GM19025 (cell line): ENCODE measurements at regions not wholly inside any gene's neighbourhood (a gene's known extent, or its start where the extent isn't known, plus 50 kb on each side); places are given as distances from the start of the nearest gene placed in this dataset.

Source experiments
- ATAC-seq: cut with Tn5 transposase; IDR thresholded peaks from one replicate; pipeline ENCODE4 v1.9.1; 2021; ENCODE audit warnings: mild to moderate bottlenecking, low read depth, moderate library complexity; ENCODE audit not compliant: unreplicated experiment

- ATAC-seq: no peak
These were observed 396.5 kb upstream of the TSHZ3 start for GRCh38 chr19:31745731-31746130.

GRCh38 chr19:31749231-31749630 lies 400.0 kb upstream of the TSHZ3 start:
- no peak for ATAC-seq

- no peak for ATAC-seq
These were observed 410.1 kb upstream of the TSHZ3 start for GRCh38 chr19:31759359-31759758.

GRCh38 chr19:31761281-31761913 lies 412.2 kb upstream of the TSHZ3 start:
- ATAC-seq: no peak

- no peak for ATAC-seq
These were observed 421.0 kb upstream of the TSHZ3 start for GRCh38 chr19:31770223-31770622.

GRCh38 chr19:31772915-31773314 lies 423.7 kb upstream of the TSHZ3 start:
- no peak for ATAC-seq

- ATAC-seq: no peak
These were observed 432.3 kb upstream of the TSHZ3 start for GRCh38 chr19:31781542-31781941.

GRCh38 chr19:31783592-31783991 lies 434.4 kb upstream of the TSHZ3 start:
- ATAC-seq: no peak

GRCh38 chr19:31784671-31785101 lies 435.4 kb upstream of the TSHZ3 start:
- ATAC-seq: no peak

GRCh38 chr19:31801611-31802010 lies 452.4 kb upstream of the TSHZ3 start:
- ATAC-seq: no peak

GRCh38 chr19:31803835-31804446 lies 454.7 kb upstream of the TSHZ3 start:
- no peak for ATAC-seq

- no peak for ATAC-seq
These were observed 455.4 kb upstream of the TSHZ3 start for GRCh38 chr19:31804668-31805067.

- no peak for ATAC-seq
These were observed 461.4 kb upstream of the TSHZ3 start for GRCh38 chr19:31810536-31811109.

- no peak for ATAC-seq
These were observed 468.9 kb upstream of the TSHZ3 start for GRCh38 chr19:31817971-31818797.

GRCh38 chr19:31818798-31819105 lies 469.5 kb upstream of the TSHZ3 start:
- ATAC-seq: no peak

- ATAC-seq: no peak
These were observed 470.6 kb upstream of the TSHZ3 start for GRCh38 chr19:31819837-31820236.

- no peak for ATAC-seq
These were observed 472.1 kb upstream of the TSHZ3 start for GRCh38 chr19:31821346-31821745.

GRCh38 chr19:31825134-31826094 lies 476.2 kb upstream of the TSHZ3 start:
- ATAC-seq: no peak

GRCh38 chr19:31826325-31826724 lies 477.1 kb upstream of the TSHZ3 start:
- no peak for ATAC-seq

GRCh38 chr19:31831421-31832175 lies 482.4 kb upstream of the TSHZ3 start:
- no peak for ATAC-seq
